GM18517 (cell line): ENCODE measurements at regions not wholly inside any gene's neighbourhood (a gene's known extent, or its start where the extent isn't known, plus 50 kb on each side); places are given as distances from the start of the nearest gene placed in this dataset.
"Not testable (repeated sequence)": the region's sequence is repeated elsewhere in the genome, so short reads cannot be mapped to it uniquely, and the experiment has no call there.

Experiments
- ATAC-seq: cut with Tn5 transposase; IDR thresholded peaks from one replicate; pipeline ENCODE4 v1.9.1; 2021; ENCODE audit warnings: mild to moderate bottlenecking, moderate library complexity; ENCODE audit not compliant: unreplicated experiment

- ATAC-seq, result no peak
Observed at GRCh38 chr17:71055128-71055527, 885.8 kb downstream of the KCNJ2 start.

GRCh38 chr17:71057448-71057847 is 888.1 kb downstream of the KCNJ2 start:
- ATAC-seq, result no peak

DNA sequence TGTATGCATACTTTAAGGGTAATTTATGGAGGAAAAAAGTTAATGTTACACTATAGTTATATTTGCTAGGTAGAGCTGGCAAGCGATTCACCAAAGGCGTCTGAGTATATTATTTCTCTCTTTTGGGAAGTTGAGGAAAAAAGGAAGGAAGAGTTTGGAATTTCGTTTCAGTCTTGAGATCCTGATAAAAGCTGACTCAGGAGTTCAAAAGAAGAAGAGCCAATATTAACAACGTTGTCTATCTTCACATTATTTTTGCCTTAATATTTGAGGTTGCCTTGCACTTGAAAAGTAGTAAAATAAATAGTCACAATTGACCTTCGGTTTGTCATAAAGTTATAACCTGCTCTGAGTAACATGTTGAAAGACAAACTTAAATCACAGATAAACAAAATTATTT is 888.6 kb downstream of the KCNJ2 start:
- ATAC-seq, result no peak

GRCh38 chr17:71063127-71063526 is 893.8 kb downstream of the KCNJ2 start:
- ATAC-seq, result no peak

GRCh38 chr17:71063559-71063958 is 894.2 kb downstream of the KCNJ2 start:
- ATAC-seq, result no peak

GRCh38 chr17:71067669-71068407 is 898.5 kb downstream of the KCNJ2 start:
- no peak for ATAC-seq

DNA sequence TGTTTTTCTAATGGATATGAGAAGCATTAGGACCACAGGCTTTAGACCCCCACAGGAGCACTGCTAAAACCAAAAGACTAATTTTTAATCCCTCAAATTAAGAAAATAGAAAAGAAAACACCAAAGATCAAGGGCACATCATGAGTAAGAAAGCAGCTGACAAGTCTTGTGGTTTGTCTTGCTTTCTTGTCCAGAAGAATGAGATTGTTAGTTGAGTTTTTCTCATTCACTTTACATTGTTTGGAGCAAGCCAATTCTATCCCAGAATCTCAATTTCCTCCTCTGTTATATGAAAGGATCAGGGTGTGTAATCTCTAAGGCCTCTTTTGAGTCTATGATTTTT is 899.0 kb downstream of the KCNJ2 start:
- ATAC-seq, result no peak

DNA sequence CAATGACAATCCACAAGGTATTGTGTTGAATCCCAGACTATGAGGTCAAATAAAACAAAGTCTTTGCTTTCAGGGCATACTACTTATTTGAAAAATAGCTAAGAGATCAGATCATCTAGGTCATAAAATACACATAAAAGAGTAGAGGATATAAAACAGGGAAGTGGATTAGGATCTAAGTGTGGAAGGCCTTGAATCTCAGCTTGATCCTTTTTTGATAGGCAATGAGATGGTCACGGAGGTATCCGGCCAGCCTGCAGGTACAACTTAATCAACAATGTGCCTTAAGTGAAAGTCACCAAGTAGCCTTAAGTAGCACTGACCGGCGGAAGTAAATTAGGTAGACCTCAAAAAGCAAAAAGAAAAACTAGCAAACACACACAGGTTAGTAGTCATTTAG is 901.7 kb downstream of the KCNJ2 start:
- ATAC-seq, result no peak

DNA sequence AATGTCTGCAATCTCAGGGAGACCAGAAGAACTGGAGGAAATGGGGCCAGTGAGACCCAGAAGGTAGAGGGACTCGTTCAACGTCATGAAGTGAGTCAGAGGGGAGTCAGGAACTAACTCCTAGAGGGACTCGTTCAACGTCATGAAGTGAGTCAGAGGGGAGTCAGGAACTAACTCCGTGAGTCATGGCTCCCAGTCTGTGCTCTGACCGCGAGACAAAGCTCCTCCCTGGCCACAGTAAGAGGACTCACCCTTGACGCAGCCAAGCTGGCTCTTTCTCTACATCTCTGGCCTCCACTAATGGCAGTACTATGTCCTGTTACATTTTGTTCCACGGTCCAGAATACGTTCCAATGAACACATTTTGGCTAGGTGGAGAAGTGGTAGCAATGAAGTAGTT is 902.5 kb downstream of the KCNJ2 start:
- no peak for ATAC-seq

DNA sequence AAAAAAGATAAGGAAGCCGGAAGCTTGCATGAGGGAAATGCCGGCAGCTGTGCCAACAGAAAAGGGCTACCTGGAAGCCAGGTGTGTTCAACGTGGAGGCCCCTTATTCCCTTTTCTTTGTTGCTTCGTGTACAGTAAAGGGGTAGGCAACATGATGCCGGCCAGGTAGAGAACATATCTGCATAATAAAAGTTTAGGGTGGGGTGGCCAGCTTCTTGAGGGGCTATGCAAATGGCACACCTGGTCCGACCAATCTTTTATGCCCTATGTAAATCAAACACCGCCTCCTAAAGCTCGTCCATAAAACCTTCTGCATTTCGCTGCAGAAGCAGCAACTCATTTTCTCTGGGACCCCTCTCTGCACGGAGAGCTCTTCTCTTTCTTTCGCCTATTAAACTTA is 911.6 kb downstream of the KCNJ2 start:
- ATAC-seq, result no peak

DNA sequence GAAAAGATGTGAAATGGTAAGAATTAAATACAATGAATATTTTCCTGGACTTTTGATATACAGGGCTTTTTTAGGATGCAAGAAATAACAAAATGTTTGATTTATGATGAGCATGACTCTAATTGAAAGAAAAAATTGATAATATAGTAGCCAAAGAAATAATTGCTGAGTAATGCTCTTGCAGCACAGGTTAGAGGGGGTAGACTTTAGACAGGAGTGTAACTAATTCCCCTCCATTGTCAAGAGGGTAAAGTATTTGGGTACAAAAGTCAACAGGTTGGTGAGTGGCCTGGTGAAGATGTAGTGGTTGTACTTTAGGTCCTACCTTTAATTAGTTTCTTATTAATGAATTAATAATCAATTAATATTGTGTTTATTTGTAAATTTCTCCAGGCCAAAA is 912.3 kb downstream of the KCNJ2 start:
- no peak for ATAC-seq

- ATAC-seq, result no peak
Observed at GRCh38 chr17:71084219-71084618, 914.9 kb downstream of the KCNJ2 start.

- ATAC-seq, result no peak
Observed at GRCh38 chr17:71084838-71085237, 915.5 kb downstream of the KCNJ2 start.

DNA sequence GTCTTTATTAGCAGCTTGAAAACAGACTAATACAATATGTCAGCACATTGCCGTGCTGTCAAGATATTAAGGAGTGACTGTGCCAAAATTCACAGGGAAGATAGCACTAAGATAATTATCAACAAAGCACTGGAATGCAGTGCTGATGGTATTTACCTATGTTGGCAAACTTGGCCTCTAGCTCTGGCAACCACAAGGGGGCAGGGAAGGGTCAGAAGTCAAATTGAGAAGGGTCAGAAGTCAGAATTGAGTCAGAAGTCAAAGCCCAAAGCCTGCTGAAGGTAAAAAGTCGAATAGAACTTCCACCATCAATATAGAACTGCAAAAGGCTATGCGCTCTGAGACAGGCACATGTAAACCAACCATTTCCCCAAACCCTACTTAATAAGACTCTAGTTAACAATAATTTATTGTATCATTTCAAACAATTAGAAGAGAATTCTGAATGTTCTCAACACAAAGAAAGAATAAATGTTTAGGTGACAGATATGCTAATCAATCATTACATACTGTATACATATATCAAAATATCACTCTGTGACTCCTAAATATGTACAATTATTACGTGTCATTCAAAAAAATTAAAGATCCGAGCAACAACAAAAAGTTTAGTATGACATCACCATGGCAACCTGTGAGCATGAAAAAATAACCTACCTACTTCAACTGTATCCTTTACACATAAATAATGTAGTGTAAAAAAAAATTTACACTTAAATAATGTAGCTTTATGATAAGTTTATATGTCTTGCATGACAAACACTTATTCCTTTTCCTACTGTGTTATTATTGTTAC is 916.1 kb downstream of the KCNJ2 start:
- no peak for ATAC-seq

GRCh38 chr17:71089431-71089830 is 920.1 kb downstream of the KCNJ2 start:
- ATAC-seq, result no peak

- ATAC-seq, result no peak
Observed at GRCh38 chr17:71098071-71098470, 928.7 kb downstream of the KCNJ2 start.

DNA sequence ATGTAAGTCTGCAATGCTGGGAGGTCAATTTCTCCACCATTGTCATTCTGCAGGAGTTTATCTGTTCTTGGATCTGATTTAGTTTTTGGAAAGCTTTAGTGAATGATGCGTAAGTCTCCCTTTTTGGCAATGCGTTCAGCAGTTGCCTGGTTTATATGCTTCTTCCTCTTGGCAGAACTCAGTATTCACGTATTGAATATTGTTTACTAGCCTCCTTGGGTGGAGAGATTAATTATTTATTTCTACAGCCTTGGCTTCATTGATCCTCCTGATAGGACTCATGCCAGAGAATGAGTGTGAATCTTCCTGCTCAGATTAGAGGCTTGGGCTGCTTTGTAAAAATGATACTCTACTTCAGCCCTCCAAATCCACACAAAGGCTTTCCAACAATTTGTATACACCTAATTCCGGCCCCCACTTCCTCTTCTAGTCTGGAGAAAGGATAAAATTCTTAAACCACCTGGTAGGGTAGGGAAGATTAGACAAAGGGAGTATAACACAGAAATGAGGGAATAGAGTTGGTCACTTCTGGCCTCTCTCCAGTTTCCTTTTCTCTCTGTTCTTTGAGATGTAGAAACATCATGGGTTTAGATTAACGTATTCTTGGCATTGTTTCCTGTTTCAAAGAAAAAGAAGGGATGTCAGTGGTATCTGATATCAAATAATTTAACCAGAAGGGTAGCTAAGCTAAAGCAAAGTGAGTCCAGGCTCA is 929.8 kb downstream of the KCNJ2 start:
- no peak for ATAC-seq

- ATAC-seq, result no peak
Observed at GRCh38 chr17:71102777-71103176, 933.4 kb downstream of the KCNJ2 start.

GRCh38 chr17:71104225-71104624 is 934.9 kb downstream of the KCNJ2 start:
- ATAC-seq, result no peak

GRCh38 chr17:71106056-71106455 is 936.7 kb downstream of the KCNJ2 start:
- ATAC-seq, result not testable (repeated sequence)

DNA sequence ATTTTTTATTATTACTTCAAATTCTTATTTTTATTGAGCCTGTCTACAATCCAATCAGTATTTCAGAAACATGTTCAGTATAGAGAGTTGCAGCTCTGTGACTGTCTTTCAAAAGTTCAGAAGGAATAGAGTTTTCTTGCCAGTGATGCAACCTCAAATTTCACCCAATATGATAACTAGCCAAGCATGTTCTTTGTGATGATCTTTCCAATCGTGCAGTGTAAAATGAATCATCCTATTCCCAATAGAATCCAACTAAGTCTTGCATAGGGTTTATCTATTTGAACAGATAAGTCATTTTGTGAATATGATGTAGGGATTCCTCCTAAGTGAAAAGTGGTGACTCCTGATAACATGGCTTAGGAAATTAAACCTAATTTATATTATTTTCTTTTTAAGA is 937.8 kb downstream of the KCNJ2 start:
- ATAC-seq, result no peak

- ATAC-seq, result no peak
Observed at GRCh38 chr17:71109697-71110096, 940.4 kb downstream of the KCNJ2 start.
